Testis (tissue), 2 donors: ENCODE measurements at regions not wholly inside any gene's neighbourhood (a gene's known extent, or its start where the extent isn't known, plus 50 kb on each side); places are given as distances from the start of the nearest gene placed in this dataset.

Experiments used
- DNase-seq: peaks from one replicate; pipeline ENCODE4 v3.0.0-alpha.2; 2019
- H3K27ac ChIP-seq, 2 donors: fragments of 200-600 bp; sonication (generic); one replicate each; pipeline ENCODE4 v1.5.1; 2019
- H3K27me3 ChIP-seq: fragments of 200-600 bp; sonication (generic); one replicate; pipeline ENCODE4 v1.5.1; 2019
- H3K36me3 ChIP-seq: fragments of 200-600 bp; sonication (generic); one replicate; pipeline ENCODE4 v1.5.1; 2017; ENCODE audit warnings: low read depth; ENCODE audit errors: missing control alignments
- H3K4me1 ChIP-seq: fragments of 200-600 bp; sonication (generic); one replicate; pipeline ENCODE4 v1.5.1; 2019
- H3K4me3 ChIP-seq, 2 donors: fragments of 200-600 bp; sonication (generic); one replicate each; pipeline ENCODE4 v1.5.1; 2017 to 2019
- H3K9me3 ChIP-seq: fragments of 200-600 bp; sonication (generic); one replicate; pipeline ENCODE4 v1.5.1; 2017
- POLR2A ChIP-seq: fragments of 450-650 bp; IDR thresholded peaks from one replicate; pipeline ENCODE4 v1.6.1; 2017; ENCODE audit warnings: antibody characterized with exemption, mild to moderate bottlenecking, moderate library complexity
- WGBS, 2 donors: methylation state at CpG; one replicate each; pipeline ENCODE4 v1.1.5; 2018; 5-methylcytosine and 5-hydroxymethylcytosine counted together
- intact Hi-C: fragments of 100-400 bp; cut with DNase I; formaldehyde crosslinking; loops from one replicate; pipeline ENCODE4 v1.15.1; 2023; ENCODE audit warnings: low total_unique reads
- TF ChIP-seq, protein P1 (sequence below), 3 experiments: fragments of 450-650 bp in 2 of 3; fragments of 200-600 bp in 1 of 3; sonication (generic) in 1 of 3; IDR thresholded peaks; one replicate each; pipeline ENCODE4 v1.5.1; 2016 to 2019; ENCODE audit warnings: antibody characterized with exemption in 3 of 3, mild to moderate bottlenecking in 2 of 3, moderate library complexity in 1 of 3

DNA sequence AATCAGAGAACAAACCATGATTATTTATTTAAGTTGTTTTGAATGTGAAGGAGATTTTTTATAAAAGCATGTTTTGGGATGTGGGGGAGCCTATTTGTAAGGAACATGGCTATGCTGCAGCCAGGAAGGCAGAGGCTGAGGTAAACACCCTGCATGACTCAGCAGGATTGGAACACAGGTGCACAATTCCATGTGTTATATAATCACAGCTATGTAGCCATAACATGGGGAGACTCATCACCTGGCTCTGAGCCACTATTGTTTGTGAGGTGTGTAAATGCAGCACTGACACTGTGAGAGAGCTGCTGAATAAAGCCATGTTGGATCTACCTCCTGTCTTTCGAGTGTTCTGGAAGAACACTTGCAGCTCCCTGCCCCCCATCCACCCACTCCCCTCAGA, 1009.8 kb downstream of the DNAH5 start:
- H3K36me3 ChIP-seq = no peaks in the 10 kb centered on the region
- no peaks in the 10 kb centered on the region for H3K27me3 ChIP-seq
- H3K4me1 ChIP-seq = no peaks in the 10 kb centered on the region
- 88 to 89% methylated on average over 1 of the region's 1 CpG for WGBS, 2 donors
- DNase-seq = no peak
- no peak overlapping the region for H3K4me3 ChIP-seq
- H3K27ac ChIP-seq = no peak overlapping the region
- intact Hi-C loops = no loop called here
- H3K9me3 ChIP-seq = no peaks in the 10 kb centered on the region
- TF ChIP-seq, protein P1, sequence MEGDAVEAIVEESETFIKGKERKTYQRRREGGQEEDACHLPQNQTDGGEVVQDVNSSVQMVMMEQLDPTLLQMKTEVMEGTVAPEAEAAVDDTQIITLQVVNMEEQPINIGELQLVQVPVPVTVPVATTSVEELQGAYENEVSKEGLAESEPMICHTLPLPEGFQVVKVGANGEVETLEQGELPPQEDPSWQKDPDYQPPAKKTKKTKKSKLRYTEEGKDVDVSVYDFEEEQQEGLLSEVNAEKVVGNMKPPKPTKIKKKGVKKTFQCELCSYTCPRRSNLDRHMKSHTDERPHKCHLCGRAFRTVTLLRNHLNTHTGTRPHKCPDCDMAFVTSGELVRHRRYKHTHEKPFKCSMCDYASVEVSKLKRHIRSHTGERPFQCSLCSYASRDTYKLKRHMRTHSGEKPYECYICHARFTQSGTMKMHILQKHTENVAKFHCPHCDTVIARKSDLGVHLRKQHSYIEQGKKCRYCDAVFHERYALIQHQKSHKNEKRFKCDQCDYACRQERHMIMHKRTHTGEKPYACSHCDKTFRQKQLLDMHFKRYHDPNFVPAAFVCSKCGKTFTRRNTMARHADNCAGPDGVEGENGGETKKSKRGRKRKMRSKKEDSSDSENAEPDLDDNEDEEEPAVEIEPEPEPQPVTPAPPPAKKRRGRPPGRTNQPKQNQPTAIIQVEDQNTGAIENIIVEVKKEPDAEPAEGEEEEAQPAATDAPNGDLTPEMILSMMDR (IDR thresholded peaks at IDR 0.05) = no peak
- no peak for TF ChIP-seq POLR2A

DNA sequence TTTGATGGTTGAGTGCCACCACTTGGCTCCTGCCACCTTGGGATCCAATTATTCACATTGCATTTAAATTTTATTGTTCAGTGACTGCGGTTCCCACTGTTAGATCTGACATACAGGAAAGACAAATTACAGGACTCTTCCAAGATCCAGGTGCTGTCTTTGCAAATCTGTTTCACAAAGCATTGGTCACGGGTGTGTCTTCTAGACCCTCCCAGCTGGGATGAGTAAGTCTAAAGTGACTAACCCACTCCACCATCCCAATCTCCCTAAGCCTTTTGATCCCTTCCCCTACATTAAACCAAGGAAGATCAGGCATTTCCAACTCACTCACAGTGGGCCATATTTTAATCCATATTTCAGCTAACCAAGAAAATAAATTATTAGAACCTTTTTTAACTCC, 1016.3 kb upstream of the CTNND2 start:
- Histone ChIP-seq H3K4me3 (no peak overlapping the region), H3K4me1 (no peaks in the 10 kb centered on the region), H3K27me3 (no peaks in the 10 kb centered on the region), H3K27ac (no peak overlapping the region), H3K9me3 (no peaks in the 10 kb centered on the region), H3K36me3 (no peaks in the 10 kb centered on the region)
- no peak for TF ChIP-seq POLR2A
- TF ChIP-seq, protein P1 (IDR thresholded peaks at IDR 0.05) = no peak
- intact Hi-C loops = no loop called here
- DNase-seq = no peak
- 89 to 98% methylated on average over 2 of the region's 2 CpGs for WGBS, 2 donors

DNA sequence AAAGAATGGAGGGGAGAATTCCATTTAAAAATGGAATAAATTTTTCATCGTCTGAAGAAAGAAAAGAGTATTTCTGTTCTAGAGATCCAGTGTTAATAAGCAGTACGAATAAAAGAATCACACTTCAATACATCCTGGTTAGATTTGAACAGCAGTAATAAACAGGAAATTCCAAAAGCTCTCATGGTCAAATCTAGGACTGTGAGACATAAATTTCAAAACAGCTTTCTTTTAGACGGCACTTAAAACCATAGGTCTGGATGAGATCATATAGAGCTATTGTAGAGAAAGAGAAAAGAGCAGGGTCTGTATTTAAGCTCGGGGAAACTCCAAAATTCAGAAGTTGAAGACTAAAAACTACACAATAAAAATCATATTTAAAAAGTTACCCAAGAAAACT, 1006.9 kb upstream of the CTNND2 start:
- intact Hi-C loops = no loop called here
- 39 to 43% methylated on average over 4 of the region's 4 CpGs for WGBS, 2 donors
- Histone ChIP-seq H3K27me3 (no peaks in the 10 kb centered on the region), H3K4me1 (no peaks in the 10 kb centered on the region), H3K27ac (no peak overlapping the region), H3K4me3 (no peak overlapping the region), H3K9me3 (no peaks in the 10 kb centered on the region), H3K36me3 (no peaks in the 10 kb centered on the region)
- DNase-seq = no peak
- no peak for TF ChIP-seq POLR2A
- TF ChIP-seq, protein P1 (IDR thresholded peaks at IDR 0.05) = no peak

DNA sequence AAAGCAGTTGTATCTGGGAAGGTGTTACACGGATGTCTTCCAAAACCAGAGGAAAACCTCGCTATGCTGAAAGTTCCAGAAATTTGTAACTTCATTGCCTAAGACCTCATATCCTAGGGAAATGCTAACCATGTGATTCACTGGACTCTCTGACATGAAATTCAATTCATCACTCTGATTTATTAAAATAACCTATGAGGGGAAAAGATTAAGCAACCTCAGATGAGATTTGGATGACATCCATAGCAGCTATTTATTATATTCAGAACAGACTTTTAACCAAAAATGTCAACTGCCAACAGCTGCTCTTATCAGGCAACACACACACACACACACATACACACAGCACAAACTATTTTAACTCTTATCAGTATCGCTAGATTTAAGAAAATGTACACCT, 1006.4 kb upstream of the CTNND2 start:
- intact Hi-C loops = no loop called here
- Histone ChIP-seq H3K4me3 (no peak overlapping the region), H3K9me3 (no peaks in the 10 kb centered on the region), H3K27me3 (no peaks in the 10 kb centered on the region), H3K36me3 (no peaks in the 10 kb centered on the region), H3K4me1 (no peaks in the 10 kb centered on the region), H3K27ac (no peak overlapping the region)
- DNase-seq = no peak
- WGBS, 2 donors = 53 to 57% methylated on average over 3 of the region's 3 CpGs
- TF ChIP-seq, protein P1 (IDR thresholded peaks at IDR 0.05) = no peak
- no peak for TF ChIP-seq POLR2A

DNA sequence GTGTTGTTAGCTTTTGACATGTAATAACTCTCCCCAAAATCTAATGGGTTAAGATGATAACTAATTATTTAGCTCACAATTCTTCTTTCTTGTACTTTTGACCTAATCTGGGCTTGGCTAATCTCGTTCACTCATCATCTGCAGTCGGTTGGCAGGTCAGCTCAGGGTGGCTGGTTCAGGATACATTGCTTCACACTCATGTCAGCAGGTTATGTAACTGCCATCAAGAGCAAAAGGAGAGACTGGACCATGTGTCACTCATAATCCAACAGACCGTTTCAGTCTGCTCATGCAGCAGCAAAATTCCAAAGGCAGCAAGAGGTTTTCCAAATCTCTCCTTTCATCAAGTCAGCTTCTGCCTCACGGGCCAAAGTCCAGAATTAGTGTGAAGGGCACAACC, 998.4 kb upstream of the CTNND2 start:
- Histone ChIP-seq H3K27ac (no peak overlapping the region), H3K27me3 (no peaks in the 10 kb centered on the region), H3K9me3 (no peaks in the 10 kb centered on the region), H3K4me1 (no peaks in the 10 kb centered on the region), H3K36me3 (no peaks in the 10 kb centered on the region), H3K4me3 (no peak overlapping the region)
- WGBS, 2 donors = 69 to 73% methylated on average over 4 of the region's 4 CpGs
- TF ChIP-seq, protein P1 (IDR thresholded peaks at IDR 0.05) = no peak
- TF ChIP-seq POLR2A = no peak
- intact Hi-C loops = no loop called here
- no peak for DNase-seq
